Omental fat pad (tissue), 3 donors: ENCODE measurements at regions not wholly inside any gene's neighbourhood (a gene's known extent, or its start where the extent isn't known, plus 50 kb on each side); places are given as distances from the start of the nearest gene placed in this dataset.
"Not testable (repeated sequence)": the region's sequence is repeated elsewhere in the genome, so short reads cannot be mapped to it uniquely, and the experiment has no call there.

ENCODE experiments used
- ATAC-seq: fragments of 150-250 bp; one replicate; pipeline ENCODE4 v1.9.1; 2016; ENCODE audit warnings: mild to moderate bottlenecking, moderate library complexity; ENCODE audit not compliant: low FRiP score
- DNase-seq: peaks from one replicate; pipeline ENCODE4 v3.0.0-alpha.2; 2019; ENCODE audit warnings: low spot score
- CTCF ChIP-seq, 3 donors: fragments of 450-650 bp; IDR thresholded peaks; one replicate each; pipeline ENCODE4 v1.5.1; 2016 to 2017; ENCODE audit warnings: antibody characterized with exemption in 3 of 3, mild to moderate bottlenecking in 3 of 3, moderate library complexity in 2 of 3

GRCh38 chr16:65704866-65705265, 583.0 kb upstream of the CDH11 start:
- DNase-seq (no peak), ATAC-seq (no peak)
- TF ChIP-seq CTCF (IDR thresholded peaks at IDR 0.05) = no peak

- no peak for TF ChIP-seq CTCF (IDR thresholded peaks at IDR 0.05)
- no peak for DNase-seq
- ATAC-seq = peak; percentile 61
These were observed 581.0 kb upstream of the CDH11 start for GRCh38 chr16:65702707-65703402.

- TF ChIP-seq CTCF (IDR thresholded peaks at IDR 0.05) = no peak
- ATAC-seq = no peak
- DNase-seq = no peak
These were observed 578.7 kb upstream of the CDH11 start for GRCh38 chr16:65700596-65700995.

GRCh38 chr16:65698791-65699321, 577.0 kb upstream of the CDH11 start:
- ATAC-seq (no peak), DNase-seq (no peak)
- no peak for TF ChIP-seq CTCF (IDR thresholded peaks at IDR 0.05)

- DNase-seq (no peak), ATAC-seq (no peak)
- no peak for TF ChIP-seq CTCF (IDR thresholded peaks at IDR 0.05)
These were observed 575.7 kb upstream of the CDH11 start for GRCh38 chr16:65697521-65697920.

GRCh38 chr16:65697065-65697464, 575.2 kb upstream of the CDH11 start:
- ATAC-seq (no peak), DNase-seq (no peak)
- no peak for TF ChIP-seq CTCF (IDR thresholded peaks at IDR 0.05)

- ATAC-seq = not testable (repeated sequence)
These were observed 570.0 kb upstream of the CDH11 start for GRCh38 chr16:65691846-65692245.

More at GRCh38 chr16:65691846-65692245, 570.0 kb upstream of the CDH11 start:
- DNase-seq = not testable (repeated sequence)
